Fibroblast of skin of scalp (primary cell): ENCODE measurements at regions not wholly inside any gene's neighbourhood (a gene's known extent, or its start where the extent isn't known, plus 50 kb on each side); places are given as distances from the start of the nearest gene placed in this dataset.

Source experiments
- DNase-seq: peaks from one replicate; pipeline ENCODE4 v3.0.0-alpha.2; 2013

DNA sequence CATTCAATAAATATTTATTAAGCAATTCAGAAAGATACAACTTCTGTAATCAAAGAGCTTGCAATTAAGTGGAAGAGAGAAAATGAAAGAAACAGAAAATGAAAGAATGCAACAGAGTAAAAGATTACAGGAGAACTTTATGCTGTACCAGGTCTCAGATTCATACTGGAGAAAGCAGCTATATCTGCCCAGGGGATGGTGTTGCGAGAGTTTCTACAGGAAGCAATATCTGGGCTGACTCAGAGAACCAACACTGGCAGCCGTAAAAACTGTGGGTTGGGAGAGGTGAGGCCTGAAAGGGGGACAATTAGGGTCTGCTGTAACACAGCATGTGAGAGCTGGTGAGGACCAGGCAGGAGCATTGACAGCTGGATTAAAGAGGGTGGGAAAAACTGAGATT, 256.7 kb upstream of the TCF21 start:
- DNase-seq, result peak; percentile 18

DNA sequence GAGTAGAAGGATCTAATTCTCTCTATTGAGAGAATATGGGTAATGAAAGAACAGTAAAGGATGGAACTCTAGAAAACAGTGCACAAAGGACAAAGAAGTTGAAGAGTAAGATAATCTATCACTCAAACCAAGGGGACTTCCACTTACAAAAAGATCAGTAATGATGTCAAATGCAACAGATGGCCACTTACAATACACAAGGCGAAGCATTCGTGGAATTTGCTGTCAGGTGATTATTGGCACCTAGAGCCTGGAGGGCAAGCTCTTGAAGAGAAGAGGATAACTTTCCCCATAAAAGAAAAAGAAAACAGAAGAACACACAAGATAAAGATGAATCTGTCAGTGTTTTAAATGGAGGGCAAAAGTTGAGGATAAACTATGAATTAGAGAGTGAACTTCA, 256.0 kb upstream of the TCF21 start:
- no peak for DNase-seq

DNA sequence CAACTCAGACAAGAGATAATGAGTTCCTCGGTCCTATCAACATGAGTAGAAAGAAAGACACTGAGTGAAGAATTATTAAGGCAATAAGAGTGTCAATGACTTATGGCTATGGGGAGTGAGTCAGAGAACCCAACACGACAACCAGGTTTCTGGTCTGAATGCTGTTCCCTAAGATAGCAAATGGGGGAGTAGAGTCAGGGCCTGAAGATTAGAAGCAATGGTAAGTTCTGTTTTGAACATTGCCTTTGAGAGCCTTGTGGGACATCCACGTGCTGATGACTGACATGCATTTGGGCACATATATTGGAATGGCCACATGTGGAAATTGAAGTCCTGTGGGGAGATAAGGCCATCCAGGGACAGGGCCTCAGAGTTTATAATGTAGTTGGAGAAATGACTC, 254.4 kb upstream of the TCF21 start:
- DNase-seq, result no peak

DNA sequence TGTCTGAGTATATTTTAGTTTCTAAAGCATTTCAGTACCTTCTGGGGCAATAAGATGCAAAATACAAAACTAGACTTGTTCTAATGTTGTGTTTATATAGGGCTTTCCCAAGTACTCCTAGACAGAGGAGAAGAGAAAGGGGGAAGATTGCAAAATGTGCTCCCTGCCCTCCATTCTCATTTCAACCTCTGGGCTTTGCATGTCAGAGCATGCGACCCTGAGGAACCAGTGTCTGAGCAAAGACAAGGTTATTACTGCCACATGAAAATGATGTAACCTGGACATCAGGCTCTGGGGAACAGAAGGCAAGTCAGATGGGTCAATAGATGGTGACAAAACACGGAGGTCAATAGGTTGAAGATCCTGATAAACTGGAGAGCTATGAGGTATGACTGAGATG, 253.5 kb upstream of the TCF21 start:
- DNase-seq, result no peak

DNA sequence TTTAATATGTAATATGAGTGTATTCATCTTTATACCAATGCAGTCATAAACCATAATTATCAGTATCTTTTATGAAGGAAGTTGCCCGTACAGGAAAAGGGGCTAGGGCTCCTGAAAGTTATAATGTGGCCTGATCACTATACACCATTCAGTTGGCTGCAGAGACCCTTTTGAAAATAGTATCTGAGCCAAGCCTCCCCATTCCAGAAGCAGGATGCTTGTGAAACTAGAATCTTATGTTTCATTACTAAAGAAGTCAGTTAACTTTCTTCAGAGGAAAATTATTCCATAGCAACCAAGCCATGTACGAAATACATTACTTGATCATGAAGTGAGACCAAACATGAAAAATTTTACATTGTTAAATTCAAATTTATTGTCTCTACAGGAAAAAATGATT, 251.5 kb upstream of the TCF21 start:
- no peak for DNase-seq

DNA sequence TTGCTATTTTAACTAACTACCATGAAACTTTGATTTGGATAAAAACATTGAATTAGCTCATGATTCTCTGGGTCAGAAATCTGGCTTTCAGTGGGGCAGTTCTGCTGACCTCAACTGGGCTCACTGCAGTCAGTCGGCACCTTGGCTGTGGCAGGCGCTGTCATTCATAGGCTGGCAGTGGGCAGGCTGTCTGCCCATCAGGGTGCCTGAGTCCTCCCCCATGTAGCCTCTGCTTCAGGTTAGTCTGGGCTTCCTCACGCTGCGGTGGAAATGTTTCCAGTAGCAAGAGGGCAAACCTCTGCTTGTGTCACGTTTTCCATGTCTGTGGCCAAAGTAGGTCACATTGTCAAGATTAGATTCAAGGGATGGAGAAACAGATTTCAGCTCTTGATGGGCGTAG, 251.0 kb upstream of the TCF21 start:
- no peak for DNase-seq

DNA sequence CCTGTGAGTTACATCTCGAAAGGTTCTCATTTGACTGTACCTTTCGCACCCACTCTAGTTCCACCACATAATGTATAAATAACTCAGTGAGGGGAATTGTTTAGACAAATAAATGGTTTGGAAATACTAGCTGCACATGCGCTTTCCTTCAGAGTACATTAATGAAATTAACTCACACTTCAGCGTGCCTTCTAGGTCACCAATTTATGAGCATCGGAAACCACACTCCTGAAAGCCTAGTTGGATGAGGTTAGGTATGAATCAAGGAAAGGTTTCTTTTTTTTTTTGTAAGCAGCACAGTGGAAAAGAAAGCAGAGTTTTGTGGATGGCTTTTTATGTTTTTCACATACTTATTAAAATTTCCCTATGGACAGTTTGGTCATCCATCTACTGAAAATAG, 247.8 kb upstream of the TCF21 start:
- DNase-seq, result no peak

DNA sequence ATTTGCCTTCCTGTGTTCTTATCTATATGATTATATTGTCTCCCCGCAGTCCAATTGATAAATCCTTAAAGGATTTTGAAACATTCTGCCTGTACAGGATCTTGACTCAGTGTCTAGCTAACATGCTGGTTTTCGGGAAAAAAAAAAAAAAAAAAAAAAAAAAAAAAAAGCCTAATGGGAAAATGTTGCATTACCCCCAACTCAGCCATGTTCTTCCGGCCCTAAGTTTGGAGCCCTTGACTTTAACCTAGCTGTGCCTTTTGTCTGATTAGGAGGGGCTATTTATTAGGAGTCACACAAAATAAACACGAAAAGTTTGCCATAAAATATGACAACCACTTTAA, 244.4 kb upstream of the TCF21 start:
- DNase-seq, result no peak

DNA sequence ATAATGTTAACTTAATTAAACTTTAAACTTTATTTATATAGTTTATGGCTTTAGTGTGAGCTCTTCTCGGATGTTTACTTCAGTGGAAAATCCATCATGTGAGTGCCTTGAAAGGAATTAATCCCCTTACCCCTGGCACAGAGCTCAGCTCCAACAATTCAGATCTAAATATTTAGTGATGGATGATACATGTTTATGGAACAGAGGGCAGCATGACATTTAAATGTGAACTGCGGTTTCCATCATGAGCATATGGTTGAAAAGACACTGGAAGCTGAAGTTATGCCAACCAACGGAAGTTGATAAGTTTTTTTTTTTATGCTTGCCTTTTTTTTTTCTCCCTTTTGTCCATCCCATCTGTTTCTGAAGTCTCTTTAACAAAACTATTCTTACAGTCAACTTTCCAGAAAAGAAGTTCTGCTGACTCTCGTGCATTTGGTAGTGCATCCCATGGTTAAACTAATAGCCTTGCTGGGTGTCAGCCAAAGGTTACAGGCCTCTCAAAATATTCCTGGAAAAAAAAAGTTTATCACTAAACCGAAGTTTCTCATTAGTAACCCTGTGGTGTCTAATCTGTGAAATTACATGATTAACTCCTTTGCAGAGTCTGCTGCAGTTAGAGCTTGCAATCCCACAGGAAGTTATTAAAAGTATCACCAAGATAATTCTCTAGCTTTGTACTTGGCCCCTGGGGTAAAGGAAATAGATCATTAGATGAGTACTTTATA, 243.9 kb upstream of the TCF21 start:
- DNase-seq, result peak; percentile 63

DNA sequence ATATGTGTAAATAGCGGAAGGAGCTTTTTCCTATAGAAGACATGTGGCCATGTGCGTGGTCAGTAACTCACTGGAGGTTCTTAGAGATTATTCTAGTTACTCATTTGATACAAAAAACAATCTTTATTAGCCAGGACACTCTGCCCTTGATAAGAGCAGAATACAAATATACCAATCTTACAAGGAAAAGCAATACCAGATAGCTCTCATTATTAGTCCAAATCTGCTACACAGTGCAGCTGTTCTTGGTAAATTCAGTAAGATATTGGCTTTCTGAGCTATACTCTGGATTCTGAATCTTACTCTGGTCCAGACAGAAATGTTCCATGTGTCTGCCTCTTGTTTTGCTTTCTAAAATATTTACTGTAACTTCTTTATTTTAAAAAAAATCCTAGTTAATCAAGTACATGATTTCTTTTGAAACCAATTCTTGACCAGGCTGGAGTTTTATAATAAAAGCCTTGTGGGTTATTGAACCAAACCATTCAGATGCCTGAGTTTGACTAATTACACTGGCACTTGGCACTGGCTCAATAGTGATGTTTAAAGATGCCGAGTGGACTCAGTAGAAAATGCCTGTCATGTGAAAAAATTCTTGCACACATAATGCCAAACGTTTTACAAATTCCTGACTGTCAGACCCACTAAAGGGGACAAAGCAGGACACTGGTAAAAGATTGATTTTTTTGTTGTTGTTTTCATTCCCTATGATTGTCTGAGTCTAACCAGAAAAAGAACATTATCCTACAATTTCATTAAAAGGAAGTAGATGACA, 242.8 kb upstream of the TCF21 start:
- DNase-seq, result peak; percentile 92

DNA sequence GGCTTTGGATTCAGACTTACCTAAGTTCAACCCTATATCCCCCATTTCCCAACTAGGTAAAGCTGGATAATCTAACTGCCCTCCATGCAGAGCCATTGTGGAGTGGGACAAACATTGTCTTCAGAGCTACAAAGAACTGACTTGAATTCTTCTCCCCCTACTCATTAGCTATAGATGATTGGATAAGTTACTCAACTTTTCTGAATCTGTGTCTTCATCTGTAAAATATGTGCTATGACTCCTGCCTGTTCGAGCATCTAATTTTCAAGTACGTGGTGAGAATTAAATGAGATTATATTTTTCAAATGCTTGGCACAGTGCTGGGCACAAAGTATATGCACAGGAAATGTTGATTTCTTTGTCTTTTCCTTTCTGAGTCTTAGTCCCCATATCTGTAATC, 240.3 kb upstream of the TCF21 start:
- peak; percentile 14 for DNase-seq

DNA sequence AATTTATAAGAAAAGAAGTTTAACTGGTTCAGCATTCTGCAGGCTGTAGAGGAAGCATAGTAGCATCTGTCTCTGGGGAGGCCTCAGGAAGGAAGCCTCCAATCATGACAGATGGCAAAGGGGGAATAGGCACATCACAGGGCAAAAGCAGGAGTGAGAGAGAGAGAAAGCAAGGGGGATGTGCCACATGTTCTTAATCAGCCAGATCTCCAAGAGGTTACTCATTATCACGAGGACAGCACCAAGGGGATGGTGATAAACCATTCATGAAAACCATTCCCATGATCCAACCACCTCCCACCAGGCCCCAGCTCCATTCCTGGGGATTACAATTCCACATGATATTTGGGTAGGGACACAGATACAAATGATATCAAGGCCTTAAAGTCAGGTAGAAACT, 217.5 kb upstream of the TCF21 start:
- peak; percentile 13 for DNase-seq

DNA sequence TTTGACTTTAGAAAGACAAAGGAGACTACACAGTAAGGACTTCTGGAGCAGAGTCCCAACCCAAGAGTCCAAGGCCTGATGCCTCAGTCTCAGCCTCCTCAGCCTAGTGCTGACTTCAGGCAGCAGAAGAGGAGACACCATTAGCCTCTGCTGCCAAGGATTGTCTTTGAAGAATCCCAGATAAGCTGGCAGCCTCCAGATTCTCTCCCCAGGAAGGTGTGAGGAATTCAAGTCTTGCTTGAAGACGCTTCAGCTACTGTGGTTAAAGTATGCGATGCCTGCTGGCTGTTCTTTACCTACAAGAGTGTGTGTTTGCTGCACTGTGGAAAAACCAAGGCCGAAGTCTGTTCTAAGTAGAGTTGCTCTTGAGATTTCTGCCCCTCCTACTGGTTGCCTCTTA, 215.9 kb upstream of the TCF21 start:
- no peak for DNase-seq

DNA sequence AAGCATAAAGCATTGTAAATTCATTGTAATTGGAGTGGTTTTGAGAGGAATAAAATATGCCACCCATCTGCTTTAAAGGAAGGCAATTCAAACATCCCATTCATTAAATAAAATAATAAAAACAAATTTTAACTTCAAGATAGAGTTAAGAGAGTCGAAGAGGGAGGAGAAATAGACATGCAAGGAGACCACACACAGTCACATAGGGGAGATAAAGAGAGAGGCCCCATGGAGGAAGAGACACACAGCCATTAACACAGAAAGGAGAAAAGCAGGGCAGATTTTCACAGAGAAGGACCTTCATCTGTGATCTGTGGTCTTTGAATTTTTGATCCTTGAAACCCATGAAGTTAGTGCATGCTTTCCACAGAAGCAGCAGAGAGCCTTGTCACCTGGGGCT, 214.3 kb upstream of the TCF21 start:
- no peak for DNase-seq

DNA sequence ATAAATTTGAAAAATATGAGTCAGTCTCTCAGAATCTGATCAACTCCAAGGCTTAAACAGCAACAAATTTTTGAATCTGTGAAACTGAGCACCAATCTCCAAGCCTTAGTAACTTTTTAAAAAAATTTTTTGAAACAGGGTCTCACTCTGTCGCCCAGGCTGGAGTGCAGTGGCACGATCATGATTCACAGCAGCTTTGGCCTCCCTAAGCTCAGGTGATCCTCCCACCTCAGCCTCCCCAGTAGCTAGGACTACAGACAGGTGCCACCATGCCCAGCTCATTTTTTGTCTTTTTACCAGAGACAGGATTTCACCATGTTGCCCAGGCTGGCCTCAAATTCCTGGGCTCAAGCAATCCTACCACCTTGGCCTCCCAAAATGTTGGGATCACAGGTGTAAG, 207.9 kb upstream of the TCF21 start:
- no peak for DNase-seq

DNA sequence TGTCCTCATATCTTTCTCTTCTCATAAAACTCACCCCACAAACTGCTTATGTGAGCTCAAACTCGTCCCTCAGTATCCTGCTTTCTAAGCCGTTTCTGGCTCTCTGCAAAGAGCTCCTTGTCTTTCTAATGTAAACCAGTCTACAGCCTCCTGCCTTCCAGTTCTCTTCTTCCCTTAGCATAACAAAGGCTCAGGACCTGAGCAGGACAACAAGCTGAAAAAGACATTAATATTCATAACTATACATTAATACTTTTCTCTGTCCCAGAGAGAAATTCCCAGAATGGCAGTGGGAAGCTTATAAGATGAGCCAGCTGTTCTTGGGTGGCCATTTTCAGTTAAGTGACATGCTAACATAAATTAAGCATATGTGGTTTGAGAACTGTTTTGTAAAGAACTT, 207.0 kb upstream of the TCF21 start:
- DNase-seq, result no peak

DNA sequence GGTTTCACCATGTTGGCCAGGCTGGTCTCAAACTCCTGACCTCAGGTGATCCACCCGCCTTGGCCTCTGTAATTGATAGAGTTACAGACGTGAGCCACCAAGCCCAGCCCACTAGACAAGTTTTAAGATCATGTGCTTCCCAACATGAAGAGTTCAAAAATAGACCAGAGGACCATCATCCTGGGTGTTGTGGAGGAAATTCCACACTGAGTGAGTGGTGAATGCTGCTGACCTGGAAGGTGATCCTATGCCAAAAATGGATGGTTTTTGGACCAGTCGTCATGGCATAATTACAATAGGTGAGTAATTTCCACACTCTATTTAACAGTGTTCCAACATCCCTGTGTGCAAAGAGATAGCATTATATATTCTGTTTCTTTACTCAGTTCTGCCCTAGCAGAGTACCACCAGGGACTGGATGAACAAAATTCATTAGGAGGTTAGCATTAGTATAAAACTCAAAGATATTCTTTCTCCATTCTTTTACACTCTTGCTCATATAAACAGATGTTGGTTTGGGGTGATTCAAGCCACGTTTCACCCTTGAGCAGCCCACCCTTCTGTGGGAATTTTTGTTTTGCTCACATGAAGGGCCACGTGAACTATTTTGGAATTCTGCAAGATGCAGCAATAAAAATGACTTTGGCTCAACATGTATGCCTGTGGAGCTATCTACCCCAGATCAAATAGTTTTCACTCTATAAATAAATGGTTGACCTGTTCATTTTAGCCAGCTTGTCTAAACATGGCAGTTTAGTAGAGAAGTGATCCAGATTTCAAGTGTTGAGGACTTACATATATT, 206.2 kb upstream of the TCF21 start:
- no peak for DNase-seq

DNA sequence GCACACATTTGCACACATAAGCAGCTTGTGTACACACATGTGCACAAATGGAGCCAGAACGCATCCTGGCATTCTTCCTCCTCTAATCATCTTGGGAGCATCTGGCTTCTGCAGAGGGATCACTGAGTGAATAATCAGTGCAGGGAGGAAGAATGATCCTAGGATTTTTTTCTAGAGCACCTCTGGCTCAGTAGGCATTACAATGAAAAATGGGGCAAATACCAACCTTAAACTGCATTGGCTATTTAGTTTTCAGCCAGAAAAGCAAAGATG, 205.7 kb upstream of the TCF21 start:
- DNase-seq, result no peak

DNA sequence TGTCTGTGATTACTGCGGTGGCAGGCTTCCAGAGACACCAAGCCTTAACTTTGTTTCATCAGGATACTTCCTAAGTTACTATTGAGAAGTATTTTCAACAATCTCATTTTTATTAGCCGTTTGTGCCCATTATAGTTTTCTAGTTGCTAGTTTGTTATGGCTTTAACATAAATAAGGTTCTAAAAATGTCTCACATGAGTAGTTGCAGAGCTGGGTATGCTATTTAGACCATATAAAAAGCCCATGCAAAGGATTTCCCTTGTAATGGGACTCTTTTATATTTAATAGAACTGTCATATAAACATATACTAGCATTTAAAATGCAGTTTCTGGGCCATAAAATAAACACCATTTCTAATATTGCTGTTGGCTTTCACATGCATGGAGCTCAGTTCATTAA, 205.3 kb upstream of the TCF21 start:
- no peak for DNase-seq

DNA sequence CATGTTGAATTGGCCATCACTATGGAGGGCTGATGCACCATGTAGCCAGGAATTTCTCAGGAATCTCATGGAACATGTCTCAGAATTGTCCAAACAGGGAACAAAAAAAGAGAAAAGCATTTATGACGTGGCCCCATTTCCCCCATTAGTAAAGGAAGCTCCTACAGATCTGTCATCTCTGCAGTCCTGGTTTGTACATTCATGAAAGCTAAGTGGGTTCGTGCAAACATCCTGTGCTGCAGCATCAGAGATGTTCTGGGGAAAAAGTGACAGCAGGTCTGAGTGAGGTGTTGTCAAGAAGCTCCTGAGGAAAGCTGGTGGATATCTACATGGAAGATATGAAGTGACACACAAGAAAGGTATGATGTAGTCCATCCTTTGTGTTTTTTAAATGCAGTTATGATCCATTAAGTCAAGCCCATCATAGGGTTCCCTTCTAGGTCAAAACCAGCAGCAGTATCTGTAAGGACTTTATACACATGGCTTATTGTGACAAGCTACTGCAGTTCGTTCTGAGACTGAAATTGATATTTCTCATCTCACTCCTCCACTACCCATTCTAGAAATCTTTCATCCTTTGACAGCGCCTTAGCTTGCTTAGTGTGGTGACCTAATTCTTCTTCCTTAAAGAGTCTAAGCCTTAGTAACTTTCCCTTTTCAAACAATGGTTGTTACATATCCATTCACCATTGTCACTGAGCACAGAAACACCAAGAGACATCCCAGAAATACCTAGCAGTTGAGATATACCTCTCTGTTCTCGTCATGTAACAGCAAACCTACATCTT, 200.0 kb upstream of the TCF21 start:
- DNase-seq, result no peak

DNA sequence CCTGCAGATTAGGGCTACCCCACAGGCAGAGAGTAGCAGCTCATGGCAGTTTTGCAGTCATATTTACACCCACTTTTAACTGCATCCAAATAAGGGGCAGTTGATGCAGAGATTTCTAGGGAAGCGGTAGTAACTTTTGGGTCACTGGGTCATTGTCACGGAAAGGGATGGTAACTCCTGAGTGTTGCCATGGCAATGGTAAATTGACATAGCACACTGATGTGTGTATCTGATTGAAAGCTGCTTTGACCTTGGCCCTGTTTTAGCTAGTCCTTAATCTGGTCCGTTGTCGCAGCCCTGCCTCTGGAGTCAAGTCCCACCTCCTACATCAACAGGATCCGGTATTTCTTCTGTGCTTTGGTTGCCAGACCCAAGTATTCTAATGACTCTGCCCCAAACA, 199.1 kb upstream of the TCF21 start:
- no peak for DNase-seq

DNA sequence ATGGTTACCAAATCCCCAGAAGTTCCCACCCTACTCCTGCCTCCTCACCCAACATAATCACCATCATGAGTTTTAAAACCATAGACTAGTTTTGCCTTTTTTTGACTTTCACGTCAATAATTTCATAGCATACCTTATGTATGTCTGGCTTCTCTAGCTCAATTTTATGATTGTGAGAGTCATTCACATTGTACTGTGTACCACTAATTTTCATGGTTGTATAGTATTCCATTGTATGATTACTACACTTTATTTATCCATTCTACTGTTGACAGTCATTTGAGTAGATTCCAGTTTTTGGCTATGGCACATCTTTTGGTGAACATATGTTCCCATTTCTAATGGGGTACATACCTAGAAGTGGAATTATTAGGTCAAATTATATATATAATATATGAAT, 195.3 kb upstream of the TCF21 start:
- no peak for DNase-seq

DNA sequence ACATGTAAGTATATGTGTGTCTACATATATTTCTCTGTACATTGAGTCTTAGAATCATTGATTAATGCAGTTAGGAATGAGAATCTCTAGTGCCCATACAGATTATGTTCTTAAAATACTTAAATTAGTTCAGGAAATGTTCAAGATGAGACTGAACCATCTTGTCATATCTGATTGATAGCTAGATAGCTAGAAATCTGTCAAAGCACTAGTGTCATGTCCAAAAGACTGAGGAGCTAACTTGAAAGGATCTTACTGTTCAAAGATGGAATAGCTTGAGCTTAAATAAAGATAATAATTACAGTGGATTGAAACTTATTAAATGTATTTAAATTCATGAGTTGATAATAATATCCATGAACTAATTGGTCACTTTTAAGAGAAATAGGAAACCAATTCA, 191.7 kb upstream of the TCF21 start:
- DNase-seq, result no peak
